ENCODE measurements at regions not wholly inside any gene's neighbourhood (a gene's known extent, or its start where the extent isn't known, plus 50 kb on each side); places are given as distances from the start of the nearest gene placed in this dataset.

GRCh38 chr3:102866845-102867244 is 432.0 kb downstream of the ZPLD1 start:
- no peak overlapping the region for H4K5ac ChIP-seq (ENCODE audit: insufficient read length, low read depth, low read length)
- no peak overlapping the region for H2BK5ac ChIP-seq (ENCODE audit: insufficient read length, low read length)
- H4K8ac ChIP-seq (replicated peaks; ENCODE audit: insufficient read length, low read depth, low read length): no peak overlapping the region
- TF ChIP-seq CTCF (conservative IDR thresholded peaks at IDR 0.05): no peak
- no CpG with 5 or more reads among the region's 2 CpGs for WGBS (ENCODE audit: extremely low coverage, insufficient read length, low lambda C conversion rate)
- H3K27ac Mint-ChIP-seq: no peak overlapping the region
- no peak overlapping the region for H3T11ph ChIP-seq (ENCODE audit: low read length)
- no peak overlapping the region for H2BK120ac ChIP-seq (ENCODE audit: low read depth, low read length, poor library complexity, severe bottlenecking)
- H3K9me3 ChIP-seq (ENCODE audit: control insufficient read depth, low read depth, low read length): no peaks in the 10 kb centered on the region
- no peak overlapping the region for H3K9ac ChIP-seq (ENCODE audit: extremely low read depth, insufficient read length, low read length)
- H4K91ac ChIP-seq (ENCODE audit: insufficient read length, low read depth, low read length): no peak overlapping the region
- no peaks in the 10 kb centered on the region for H4K20me1 ChIP-seq (ENCODE audit: control insufficient read depth, insufficient read depth, insufficient read length)
- H2AK5ac ChIP-seq (ENCODE audit: insufficient read length, low read length): no peak overlapping the region
- H3K23me2 ChIP-seq (ENCODE audit: insufficient read length, low read depth, low read length, poor library complexity, severe bottlenecking): no peaks in the 10 kb centered on the region
- H3K4me1 Mint-ChIP-seq: no peaks in the 10 kb centered on the region
- H3K4ac ChIP-seq (ENCODE audit: low read depth, low read length): no peak overlapping the region
- no peak for DNase-seq
- H3K27me3 ChIP-seq (ENCODE audit: insufficient read depth, low read length): no peaks in the 10 kb centered on the region
- H3K4me3 Mint-ChIP-seq: no peak overlapping the region
- no peak overlapping the region for H2BK20ac ChIP-seq (ENCODE audit: low read depth, low read length, poor library complexity, severe bottlenecking)
- no peak overlapping the region for H3K4me2 ChIP-seq (ENCODE audit: insufficient read depth, insufficient read length, low read length)
- no peak overlapping the region for H3K56ac ChIP-seq (ENCODE audit: insufficient read length, low read depth, low read length)
- no peak overlapping the region for H2BK15ac ChIP-seq (ENCODE audit: low read depth, low read length)
- H2AFZ ChIP-seq (ENCODE audit: low read length): no peak overlapping the region
- no peaks in the 10 kb centered on the region for H3K79me1 ChIP-seq (ENCODE audit: insufficient read depth, low read depth, low read length, poor library complexity, severe bottlenecking)
- no peaks in the 10 kb centered on the region for H3K27me3 Mint-ChIP-seq (ENCODE audit: low read depth)
- H2BK12ac ChIP-seq (ENCODE audit: insufficient read length, low read depth, low read length): no peak overlapping the region
- H3K9me3 Mint-ChIP-seq: no peaks in the 10 kb centered on the region; a peak in 1 of 5 replicates
- no peak overlapping the region for H3K27ac ChIP-seq (ENCODE audit: insufficient read length, low read depth, low read length)
- no peaks in the 10 kb centered on the region for H3K79me2 ChIP-seq (ENCODE audit: insufficient read depth, low read length)
- no peak overlapping the region for H3K23ac ChIP-seq (ENCODE audit: insufficient read length, low read depth, low read length)
- no peaks in the 10 kb centered on the region for H3K4me1 ChIP-seq (ENCODE audit: insufficient read depth, low read length)
- H3K36me3 Mint-ChIP-seq (ENCODE audit: insufficient read depth in 1 of 3, low read depth in 3 of 3): no peaks in the 10 kb centered on the region
- H3K18ac ChIP-seq (ENCODE audit: insufficient read length, low read depth, low read length): no peak overlapping the region
- H3K14ac ChIP-seq (ENCODE audit: insufficient read depth, low read length): no peak overlapping the region
